ENCODE measurements at regions not wholly inside any gene's neighbourhood (a gene's known extent, or its start where the extent isn't known, plus 50 kb on each side); places are given as distances from the start of the nearest gene placed in this dataset.

- Histone ChIP-seq H3K27ac (ENCODE audit: low read depth, low read length) (no peak overlapping the region), H3K4me1 (ENCODE audit: insufficient read depth, low read length) (no peaks in the 10 kb centered on the region), H3K4me3 (ENCODE audit: low read length) (no peak overlapping the region), H3K9me3 (ENCODE audit: low read length) (no peaks in the 10 kb centered on the region), H3K27me3 (ENCODE audit: insufficient read depth, low read length, poor library complexity, severe bottlenecking) (no peaks in the 10 kb centered on the region), H3K36me3 (ENCODE audit: insufficient read depth, low read length) (no peaks in the 10 kb centered on the region)
- H3K4me3 Mint-ChIP-seq = no peak overlapping the region
- H3K4me1 Mint-ChIP-seq = no peaks in the 10 kb centered on the region
- DNase-seq = no peak
- no peaks in the 10 kb centered on the region for H3K27me3 Mint-ChIP-seq
- ChIA-PET CTCF (no interaction called here), POLR2A (no interaction called here)
- no peak overlapping the region for H3K27ac Mint-ChIP-seq
- peaks cover 0 to 7% (median 0%) of the 10 kb centered on the region in 5 donors for H3K9me3 Mint-ChIP-seq
- no peaks in the 10 kb centered on the region for H3K36me3 Mint-ChIP-seq
Measured at GRCh38 chr12:30088259-30088995, 304.7 kb upstream of the TMTC1 start.

GRCh38 chr12:30082381-30082780 lies 298.6 kb upstream of the TMTC1 start:
- no peak overlapping the region for H3K4me3 ChIP-seq (ENCODE audit: low read length)
- CTCF ChIA-PET = no interaction called here
- Mint-ChIP-seq H3K27me3 (no peaks in the 10 kb centered on the region), H3K4me1 (no peaks in the 10 kb centered on the region), H3K36me3 (no peaks in the 10 kb centered on the region), H3K27ac (no peak overlapping the region), H3K9me3 (peaks cover 0 to 7% (median 0%) of the 10 kb centered on the region in 5 donors), H3K4me3 (no peak overlapping the region)
- H3K27ac ChIP-seq (ENCODE audit: low read depth, low read length) = no peak overlapping the region
- no peaks in the 10 kb centered on the region for H3K9me3 ChIP-seq (ENCODE audit: low read length)
- POLR2A ChIA-PET = no interaction called here
- DNase-seq = no peak
- H3K27me3 ChIP-seq (ENCODE audit: insufficient read depth, low read length, poor library complexity, severe bottlenecking) = no peaks in the 10 kb centered on the region
- no peaks in the 10 kb centered on the region for H3K4me1 ChIP-seq (ENCODE audit: insufficient read depth, low read length)
- no peaks in the 10 kb centered on the region for H3K36me3 ChIP-seq (ENCODE audit: insufficient read depth, low read length)

- Mint-ChIP-seq H3K9me3 (peaks cover 0 to 3% (median 0%) of the 10 kb centered on the region in 5 donors), H3K4me3 (no peak overlapping the region)
Measured at GRCh38 chr12:30074916-30075315, 291.2 kb upstream of the TMTC1 start.

GRCh38 chr12:30072824-30073223 lies 289.1 kb upstream of the TMTC1 start:
- no peak overlapping the region for H3K4me3 ChIP-seq (ENCODE audit: low read length)
- H3K27ac Mint-ChIP-seq = no peak overlapping the region
- no peak overlapping the region for H3K27ac ChIP-seq (ENCODE audit: low read depth, low read length)
- H3K9me3 Mint-ChIP-seq = peaks cover 0 to 3% (median 0%) of the 10 kb centered on the region in 5 donors
- no peaks in the 10 kb centered on the region for H3K36me3 ChIP-seq (ENCODE audit: insufficient read depth, low read length)
- no peaks in the 10 kb centered on the region for H3K4me1 Mint-ChIP-seq
- no peaks in the 10 kb centered on the region for H3K4me1 ChIP-seq (ENCODE audit: insufficient read depth, low read length)
- no peaks in the 10 kb centered on the region for H3K9me3 ChIP-seq (ENCODE audit: low read length)
- POLR2A ChIA-PET = no interaction called here
- no peaks in the 10 kb centered on the region for H3K27me3 ChIP-seq (ENCODE audit: insufficient read depth, low read length, poor library complexity, severe bottlenecking)
- H3K27me3 Mint-ChIP-seq = peaks cover 0 to 1% of the 10 kb centered on the region in 2 donors
- no peak overlapping the region for H3K4me3 Mint-ChIP-seq
- no peaks in the 10 kb centered on the region for H3K36me3 Mint-ChIP-seq
- no peak for DNase-seq
- CTCF ChIA-PET = no interaction called here

More at GRCh38 chr12:30074916-30075315, 291.2 kb upstream of the TMTC1 start:
- Histone ChIP-seq H3K4me3 (ENCODE audit: low read length) (no peak overlapping the region), H3K36me3 (ENCODE audit: insufficient read depth, low read length) (no peaks in the 10 kb centered on the region), H3K9me3 (ENCODE audit: low read length) (no peaks in the 10 kb centered on the region), H3K4me1 (ENCODE audit: insufficient read depth, low read length) (no peaks in the 10 kb centered on the region), H3K27ac (ENCODE audit: low read depth, low read length) (no peak overlapping the region), H3K27me3 (ENCODE audit: insufficient read depth, low read length, poor library complexity, severe bottlenecking) (no peaks in the 10 kb centered on the region)
- no peak for DNase-seq
- H3K27ac Mint-ChIP-seq = no peak overlapping the region
- ChIA-PET CTCF (no interaction called here), POLR2A (no interaction called here)
- H3K4me1 Mint-ChIP-seq = no peaks in the 10 kb centered on the region
- H3K36me3 Mint-ChIP-seq = no peaks in the 10 kb centered on the region
- H3K27me3 Mint-ChIP-seq = peaks cover 0 to 1% of the 10 kb centered on the region in 2 donors

GRCh38 chr12:30067146-30067545 lies 283.4 kb upstream of the TMTC1 start:
- Histone ChIP-seq H3K27ac (ENCODE audit: low read depth, low read length) (no peak overlapping the region), H3K36me3 (ENCODE audit: insufficient read depth, low read length) (no peaks in the 10 kb centered on the region), H3K9me3 (ENCODE audit: low read length) (no peaks in the 10 kb centered on the region), H3K4me1 (ENCODE audit: insufficient read depth, low read length) (no peaks in the 10 kb centered on the region), H3K27me3 (ENCODE audit: insufficient read depth, low read length, poor library complexity, severe bottlenecking) (no peaks in the 10 kb centered on the region), H3K4me3 (ENCODE audit: low read length) (no peak overlapping the region)
- ChIA-PET POLR2A (no interaction called here), CTCF (interaction anchor here (1.2 kb wide), 1 partner anchor 11 kb away, joined by 3 read pairs; no protein-coding TSS in a partner anchor)
- Mint-ChIP-seq H3K27me3 (no peaks in the 10 kb centered on the region), H3K9me3 (no peaks in the 10 kb centered on the region), H3K4me3 (no peak overlapping the region), H3K36me3 (no peaks in the 10 kb centered on the region), H3K27ac (no peak overlapping the region), H3K4me1 (no peaks in the 10 kb centered on the region)
- no peak for DNase-seq

- Histone ChIP-seq H3K27ac (ENCODE audit: low read depth, low read length) (no peak overlapping the region), H3K4me3 (ENCODE audit: low read length) (no peak overlapping the region), H3K36me3 (ENCODE audit: insufficient read depth, low read length) (no peaks in the 10 kb centered on the region), H3K9me3 (ENCODE audit: low read length) (no peaks in the 10 kb centered on the region), H3K27me3 (ENCODE audit: insufficient read depth, low read length, poor library complexity, severe bottlenecking) (no peaks in the 10 kb centered on the region), H3K4me1 (ENCODE audit: insufficient read depth, low read length) (no peaks in the 10 kb centered on the region)
- Mint-ChIP-seq H3K27ac (no peak overlapping the region), H3K4me3 (no peak overlapping the region), H3K9me3 (no peaks in the 10 kb centered on the region), H3K4me1 (no peaks in the 10 kb centered on the region), H3K27me3 (no peaks in the 10 kb centered on the region), H3K36me3 (no peaks in the 10 kb centered on the region)
- DNase-seq = no peak
- CTCF ChIA-PET = no interaction called here
- POLR2A ChIA-PET = no interaction called here
Measured at GRCh38 chr12:30064906-30065305, 281.2 kb upstream of the TMTC1 start.

GRCh38 chr12:30063435-30063945 lies 279.7 kb upstream of the TMTC1 start:
- CTCF ChIA-PET = no interaction called here
- Histone ChIP-seq H3K27me3 (ENCODE audit: insufficient read depth, low read length, poor library complexity, severe bottlenecking) (no peaks in the 10 kb centered on the region), H3K4me3 (ENCODE audit: low read length) (no peak overlapping the region), H3K9me3 (ENCODE audit: low read length) (no peaks in the 10 kb centered on the region), H3K4me1 (ENCODE audit: insufficient read depth, low read length) (no peaks in the 10 kb centered on the region), H3K36me3 (ENCODE audit: insufficient read depth, low read length) (no peaks in the 10 kb centered on the region), H3K27ac (ENCODE audit: low read depth, low read length) (no peak overlapping the region)
- Mint-ChIP-seq H3K27ac (no peak overlapping the region), H3K4me1 (no peaks in the 10 kb centered on the region), H3K9me3 (no peaks in the 10 kb centered on the region), H3K27me3 (no peaks in the 10 kb centered on the region), H3K36me3 (no peaks in the 10 kb centered on the region), H3K4me3 (no peak overlapping the region)
- POLR2A ChIA-PET = no interaction called here
- no peak for DNase-seq

GRCh38 chr12:30048371-30048770 lies 264.6 kb upstream of the TMTC1 start:
- POLR2A ChIA-PET = no interaction called here
- H3K4me3 ChIP-seq (ENCODE audit: low read length) = no peak overlapping the region
- H3K9me3 Mint-ChIP-seq = peaks cover 0 to 2% (median 0%) of the 10 kb centered on the region in 5 donors
- H3K4me1 ChIP-seq (ENCODE audit: insufficient read depth, low read length) = no peaks in the 10 kb centered on the region
- no peaks in the 10 kb centered on the region for H3K27me3 ChIP-seq (ENCODE audit: insufficient read depth, low read length, poor library complexity, severe bottlenecking)
- H3K36me3 ChIP-seq (ENCODE audit: insufficient read depth, low read length) = no peaks in the 10 kb centered on the region
- no peak overlapping the region for H3K27ac ChIP-seq (ENCODE audit: low read depth, low read length)
- DNase-seq = no peak
- no peak overlapping the region for H3K4me3 Mint-ChIP-seq
- no peaks in the 10 kb centered on the region for H3K4me1 Mint-ChIP-seq
- CTCF ChIA-PET = no interaction called here
- no peak overlapping the region for H3K27ac Mint-ChIP-seq
- no peaks in the 10 kb centered on the region for H3K9me3 ChIP-seq (ENCODE audit: low read length)
- H3K36me3 Mint-ChIP-seq = no peaks in the 10 kb centered on the region
- H3K27me3 Mint-ChIP-seq = peaks cover 0 to 4% of the 10 kb centered on the region in 2 donors
